Spinal cord (tissue), 9 donors: ENCODE measurements at regions not wholly inside any gene's neighbourhood (a gene's known extent, or its start where the extent isn't known, plus 50 kb on each side); places are given as distances from the start of the nearest gene placed in this dataset.
A peak's percentile ranks its signal among the peaks of the same experiment; 100 is the strongest.

Experiments
- DNase-seq, 6 donors: peaks; one replicate each; pipeline versions ENCODE4 v3.0.0 to v3.0.0-alpha.2; 2013 to 2015; ENCODE audit warnings: low spot score in 6 of 6, low read depth in 4 of 6
- H3K27ac ChIP-seq: one replicate; pipeline ENCODE4 v1.5.1; 2013; ENCODE audit warnings: low read depth, low read length, control low read depth
- H3K27me3 ChIP-seq: one replicate; pipeline ENCODE4 v1.6.1; 2013; ENCODE audit warnings: low read length; ENCODE audit not compliant: control insufficient read depth, insufficient read depth
- H3K36me3 ChIP-seq: one replicate; pipeline ENCODE4 v1.6.1; 2013; ENCODE audit warnings: low read length; ENCODE audit not compliant: control insufficient read depth, insufficient read depth
- H3K4me1 ChIP-seq: one replicate; pipeline ENCODE4 v1.6.1; 2013; ENCODE audit warnings: low read length; ENCODE audit not compliant: control insufficient read depth, insufficient read depth
- H3K4me3 ChIP-seq: one replicate; pipeline ENCODE4 v1.5.1; 2013; ENCODE audit warnings: low read depth, low read length, control low read depth
- H3K9me3 ChIP-seq: one replicate; pipeline ENCODE4 v1.6.1; 2013; ENCODE audit warnings: low read length; ENCODE audit not compliant: control insufficient read depth, insufficient read depth
- WGBS: methylation state at CpG from one replicate; pipeline ENCODE4 v1.1.5; 2013; ENCODE audit warnings: missing lambda C conversion rate; ENCODE audit not compliant: insufficient coverage; 5-methylcytosine and 5-hydroxymethylcytosine counted together
- donor health status: healthy.

DNA sequence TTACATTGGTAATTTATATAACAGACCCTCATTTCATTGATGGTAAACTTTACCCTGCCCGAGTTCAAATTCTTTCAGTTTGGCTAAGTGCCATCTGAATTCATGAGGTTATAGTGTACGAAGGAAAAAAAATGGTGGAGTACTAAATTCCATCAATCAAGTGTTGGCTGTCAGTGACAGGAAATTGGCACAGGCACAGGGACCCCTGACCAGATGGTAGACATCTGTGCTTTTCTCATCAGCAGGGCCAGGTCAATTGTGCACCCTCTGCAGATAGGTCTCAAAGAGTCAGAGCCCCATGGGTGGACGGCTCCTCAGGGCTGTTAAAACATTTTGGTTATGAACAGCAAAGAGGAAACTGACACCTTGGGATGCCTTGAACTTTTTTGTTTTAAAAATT, 439.2 kb downstream of the SETBP1 start:
- H3K27ac ChIP-seq, result no peak overlapping the region

DNA sequence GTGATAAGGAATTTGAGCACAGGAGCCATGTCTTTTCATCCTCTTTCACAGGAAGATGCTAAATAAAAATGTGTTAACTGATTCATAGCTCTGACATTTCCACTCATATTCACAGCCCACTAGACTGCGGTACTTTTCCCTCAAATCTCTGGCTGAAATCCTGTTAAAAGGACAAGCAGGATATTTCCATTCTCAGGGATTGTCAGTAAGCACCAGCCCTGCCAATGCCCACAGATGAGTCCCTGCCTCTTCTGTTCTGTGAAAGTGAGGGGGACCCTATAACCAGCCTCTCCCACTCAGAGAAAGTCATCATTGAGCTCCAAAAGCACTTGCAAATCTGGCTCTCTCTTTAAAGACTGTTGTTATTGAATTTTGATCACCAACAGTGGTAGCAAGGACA, 440.5 kb downstream of the SETBP1 start:
- WGBS, result no CpG with 5 or more reads among the region's 1 CpG
- H3K27me3 ChIP-seq, result no peaks in the 10 kb centered on the region
- no peaks in the 10 kb centered on the region for H3K9me3 ChIP-seq
- DNase-seq, result peak in 1 of 6 donors; percentile 43
- H3K27ac ChIP-seq, result no peak overlapping the region
- H3K4me1 ChIP-seq, result no peaks in the 10 kb centered on the region
- H3K4me3 ChIP-seq, result no peak overlapping the region
- H3K36me3 ChIP-seq, result no peaks in the 10 kb centered on the region

More for the DNA sequence above, 439.2 kb downstream of the SETBP1 start:
- no peaks in the 10 kb centered on the region for H3K27me3 ChIP-seq
- H3K4me3 ChIP-seq, result no peak overlapping the region
- peak in 2 of 6 donors; percentile 11 to 33 for DNase-seq
- H3K4me1 ChIP-seq, result no peaks in the 10 kb centered on the region
- H3K36me3 ChIP-seq, result no peaks in the 10 kb centered on the region
- no peaks in the 10 kb centered on the region for H3K9me3 ChIP-seq
- 79% methylated on average over 2 of the region's 3 CpGs for WGBS

DNA sequence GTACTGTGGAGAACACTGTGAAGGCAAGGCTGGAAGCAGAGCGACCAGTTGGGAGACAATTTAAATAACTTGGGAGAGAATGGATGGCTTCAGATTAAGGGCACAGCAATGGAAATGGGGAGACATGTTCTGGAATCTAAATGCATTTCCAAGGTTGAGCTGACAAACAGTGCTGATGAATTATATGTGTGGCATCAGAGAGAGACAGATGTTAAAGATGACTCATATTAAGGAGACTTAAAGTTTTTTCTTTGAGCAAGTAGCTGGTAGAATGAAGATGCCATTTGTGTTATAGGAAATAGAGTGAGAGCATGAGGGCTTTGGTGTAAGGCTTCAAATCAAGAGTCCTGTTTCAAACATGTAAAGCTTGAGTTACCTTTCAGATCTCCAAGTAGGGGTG, 441.8 kb downstream of the SETBP1 start:
- Histone ChIP-seq H3K9me3 (no peaks in the 10 kb centered on the region), H3K36me3 (no peaks in the 10 kb centered on the region), H3K27ac (no peak overlapping the region), H3K27me3 (no peaks in the 10 kb centered on the region), H3K4me3 (no peak overlapping the region), H3K4me1 (no peaks in the 10 kb centered on the region)
- no peak for DNase-seq
- 86% methylated on average over 1 of the region's 1 CpG for WGBS

DNA sequence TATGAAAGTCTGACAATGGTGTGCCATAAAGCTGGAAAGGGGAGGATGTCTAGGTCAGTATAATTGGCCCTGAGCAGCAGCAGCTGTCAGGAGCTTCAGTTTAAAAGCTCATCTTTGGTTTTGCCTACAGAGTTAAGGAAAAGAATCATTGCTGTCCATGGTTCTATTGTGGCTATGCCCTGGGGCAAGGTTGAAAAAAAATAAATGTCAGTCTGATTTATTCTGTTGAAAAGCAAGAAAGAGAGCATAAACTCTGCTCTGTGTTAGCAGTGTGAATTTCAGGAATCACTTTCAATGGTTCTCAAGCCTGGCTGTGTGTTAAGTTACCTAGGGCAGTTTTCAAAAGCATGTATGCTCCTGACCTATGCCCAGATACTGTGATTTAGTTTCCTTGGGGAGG, 446.7 kb downstream of the SETBP1 start:
- Histone ChIP-seq H3K36me3 (no peaks in the 10 kb centered on the region), H3K27me3 (no peaks in the 10 kb centered on the region), H3K9me3 (no peaks in the 10 kb centered on the region), H3K27ac (no peak overlapping the region), H3K4me3 (no peak overlapping the region), H3K4me1 (no peaks in the 10 kb centered on the region)
- DNase-seq, result no peak

DNA sequence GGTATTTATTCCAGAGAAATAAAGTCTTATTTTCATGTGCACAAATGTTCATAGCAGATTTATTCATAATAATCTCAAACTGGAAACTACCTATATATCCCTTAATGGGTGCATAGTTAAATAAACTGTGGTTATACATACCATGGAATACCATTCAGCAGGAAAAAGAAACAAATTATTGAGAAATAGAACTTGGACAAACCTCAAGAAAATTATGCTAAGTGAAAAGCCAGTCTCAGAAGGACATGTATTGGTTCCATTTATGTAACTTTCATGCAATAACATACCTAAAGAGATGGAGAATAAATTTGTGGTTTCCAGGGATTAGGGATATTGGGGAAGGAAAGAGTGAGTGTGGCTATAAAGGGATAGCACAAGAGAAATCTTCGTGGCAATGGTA, 452.6 kb downstream of the SETBP1 start:
- no peak for DNase-seq
- WGBS, result no CpG with 5 or more reads among the region's 1 CpG
- no peaks in the 10 kb centered on the region for H3K27me3 ChIP-seq
- H3K4me1 ChIP-seq, result no peaks in the 10 kb centered on the region
- H3K4me3 ChIP-seq, result no peak overlapping the region
- no peaks in the 10 kb centered on the region for H3K36me3 ChIP-seq
- H3K27ac ChIP-seq, result no peak overlapping the region
- H3K9me3 ChIP-seq, result no peaks in the 10 kb centered on the region

DNA sequence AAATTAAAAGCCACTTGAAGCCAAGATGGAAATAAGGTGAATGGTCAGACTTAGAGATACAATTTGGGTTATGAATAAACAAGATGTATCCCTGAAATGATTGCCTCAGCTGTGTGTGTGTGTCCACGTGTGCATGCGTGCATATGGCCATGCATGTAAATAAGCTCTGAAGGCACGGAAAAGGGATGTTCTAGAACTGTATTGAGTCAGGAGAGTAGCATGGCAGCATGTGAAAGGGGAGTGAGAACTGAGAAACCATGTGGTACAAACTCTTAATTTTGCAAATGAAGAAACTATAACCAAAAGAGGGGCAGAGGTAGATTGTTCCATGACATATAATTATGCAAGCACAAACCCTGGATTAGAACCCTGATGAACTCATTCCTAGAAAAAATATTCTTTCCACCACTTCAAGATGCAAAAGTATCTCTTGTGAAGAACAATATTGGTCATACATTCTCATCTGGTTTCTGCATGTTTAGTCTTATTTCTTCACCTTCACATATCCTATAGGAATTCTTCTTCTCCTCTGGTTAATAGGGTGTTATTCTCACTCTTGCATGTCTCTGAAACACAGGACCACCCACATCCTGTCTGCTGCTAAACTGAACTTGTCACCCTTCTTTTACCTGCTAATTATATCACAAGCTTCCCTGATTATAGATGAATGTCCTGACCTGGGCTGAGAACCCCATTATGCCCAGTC, 455.8 kb downstream of the SETBP1 start:
- H3K4me1 ChIP-seq, result no peaks in the 10 kb centered on the region
- 95% methylated on average over 2 of the region's 3 CpGs for WGBS
- H3K36me3 ChIP-seq, result no peaks in the 10 kb centered on the region
- H3K4me3 ChIP-seq, result no peak overlapping the region
- no peak for DNase-seq
- no peaks in the 10 kb centered on the region for H3K9me3 ChIP-seq
- no peak overlapping the region for H3K27ac ChIP-seq
- H3K27me3 ChIP-seq, result no peaks in the 10 kb centered on the region

DNA sequence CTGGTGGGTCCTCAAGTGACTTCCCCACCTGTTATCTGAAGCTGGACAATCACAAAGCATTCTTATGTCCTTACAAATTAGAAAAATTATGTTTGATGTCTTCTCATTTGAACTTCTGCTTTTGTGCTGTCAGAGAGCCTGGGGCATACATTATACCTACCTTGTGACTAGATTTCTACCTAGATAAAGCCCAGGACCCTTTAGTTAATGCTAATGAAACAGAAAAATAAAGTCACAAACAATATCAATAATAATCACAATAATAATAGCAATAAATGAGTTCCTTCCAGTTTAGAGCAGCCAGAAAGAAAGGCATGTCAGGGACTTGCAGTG, 456.4 kb downstream of the SETBP1 start:
- Histone ChIP-seq H3K27ac (no peak overlapping the region), H3K36me3 (no peaks in the 10 kb centered on the region)

DNA sequence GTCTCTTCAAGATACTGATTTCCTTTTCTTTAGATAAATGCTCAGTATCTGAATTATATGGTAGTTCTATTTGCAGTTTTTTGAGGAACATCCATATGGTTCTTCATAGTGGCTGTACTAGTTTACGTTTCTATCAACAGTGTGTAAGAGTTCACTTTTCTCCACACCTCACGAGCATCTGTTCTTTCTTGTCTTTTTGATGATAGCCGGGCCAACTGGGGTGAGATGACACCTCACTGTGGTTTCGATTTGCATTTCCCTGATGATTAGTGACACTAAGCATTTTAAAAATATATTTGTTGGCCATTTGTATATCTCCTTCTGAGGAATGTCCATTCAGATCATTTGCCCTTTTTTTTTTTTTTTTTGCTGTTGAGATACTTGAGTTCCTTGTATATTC, 458.8 kb downstream of the SETBP1 start:
- Histone ChIP-seq H3K27ac (no peak overlapping the region), H3K4me1 (no peaks in the 10 kb centered on the region), H3K4me3 (no peak overlapping the region), H3K27me3 (no peaks in the 10 kb centered on the region), H3K9me3 (no peaks in the 10 kb centered on the region), H3K36me3 (no peaks in the 10 kb centered on the region)
- DNase-seq, result no peak
- no CpG with 5 or more reads among the region's 4 CpGs for WGBS

More for the DNA sequence above, 456.4 kb downstream of the SETBP1 start:
- DNase-seq, result no peak
- no peaks in the 10 kb centered on the region for H3K27me3 ChIP-seq
- H3K9me3 ChIP-seq, result no peaks in the 10 kb centered on the region
- H3K4me1 ChIP-seq, result no peaks in the 10 kb centered on the region
- H3K4me3 ChIP-seq, result no peak overlapping the region

DNA sequence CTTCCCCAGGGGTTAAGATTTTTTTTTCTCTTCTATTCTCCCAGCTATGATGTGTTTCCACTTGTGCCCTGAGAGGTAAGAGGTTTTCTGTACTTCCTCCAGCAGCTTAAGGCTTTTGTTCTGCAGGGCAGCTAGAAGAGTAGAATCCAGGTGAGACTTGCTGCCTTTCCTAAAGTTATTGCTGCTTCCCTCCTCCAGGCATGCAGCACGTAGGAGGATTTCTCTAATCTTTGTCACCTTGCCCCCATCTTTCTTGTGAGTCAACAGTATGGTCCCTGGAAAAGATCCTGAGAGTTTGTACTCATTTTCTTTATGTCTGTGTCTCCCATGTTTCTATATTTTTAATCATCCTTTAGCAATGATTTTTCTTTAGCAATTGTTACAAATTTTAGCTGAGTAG, 462.2 kb downstream of the SETBP1 start:
- no CpG with 5 or more reads among the region's 1 CpG for WGBS
- no peak overlapping the region for H3K27ac ChIP-seq

DNA sequence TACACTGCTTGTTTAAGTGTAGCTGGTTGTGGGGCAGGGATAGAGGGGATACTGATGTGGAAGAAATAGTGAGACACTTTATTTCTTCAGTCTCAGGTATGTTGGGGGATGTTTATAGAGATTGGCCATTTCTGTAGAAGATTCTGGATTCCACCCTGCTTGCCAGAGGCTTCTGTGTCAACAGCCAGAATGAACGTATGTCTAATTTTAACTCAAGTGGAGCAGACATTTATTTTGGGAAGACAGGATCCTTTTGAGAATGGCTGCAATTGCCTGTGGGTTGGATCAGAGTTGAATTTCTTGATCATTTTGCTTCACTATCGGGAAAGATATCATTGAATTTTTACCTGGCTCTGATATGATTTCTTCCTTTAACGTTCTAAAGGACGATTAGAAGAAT, 465.6 kb upstream of the SLC14A2 start:
- Histone ChIP-seq H3K27ac (no peak overlapping the region), H3K36me3 (no peaks in the 10 kb centered on the region), H3K4me3 (no peak overlapping the region), H3K27me3 (no peaks in the 10 kb centered on the region), H3K9me3 (no peaks in the 10 kb centered on the region), H3K4me1 (no peaks in the 10 kb centered on the region)
- DNase-seq, result no peak
- 100% methylated on average over 2 of the region's 4 CpGs for WGBS

More for the DNA sequence above, 462.2 kb downstream of the SETBP1 start:
- H3K27me3 ChIP-seq, result no peaks in the 10 kb centered on the region
- DNase-seq, result no peak
- H3K4me3 ChIP-seq, result no peak overlapping the region
- H3K4me1 ChIP-seq, result no peaks in the 10 kb centered on the region
- H3K9me3 ChIP-seq, result no peaks in the 10 kb centered on the region
- H3K36me3 ChIP-seq, result no peaks in the 10 kb centered on the region
